ES-I3 (cell line): ENCODE measurements at regions not wholly inside any gene's neighbourhood (a gene's known extent, or its start where the extent isn't known, plus 50 kb on each side); places are given as distances from the start of the nearest gene placed in this dataset.

Source experiments
- H3K36me3 ChIP-seq: 2 replicates; pipeline ENCODE4 v1.6.1; 2013; ENCODE audit warnings: mild to moderate bottlenecking, low read length, control low read depth, moderate library complexity; ENCODE audit not compliant: insufficient read depth
- H3K4me1 ChIP-seq: 2 replicates; pipeline ENCODE4 v1.6.1; 2013; ENCODE audit warnings: mild to moderate bottlenecking, control low read depth, low read length; ENCODE audit not compliant: insufficient read depth
- H3K9ac ChIP-seq: 2 replicates; pipeline ENCODE4 v1.6.1; 2013; ENCODE audit warnings: low read depth, mild to moderate bottlenecking, low read length, moderate library complexity
- H3K9me3 ChIP-seq: 2 replicates; pipeline ENCODE4 v1.6.1; 2013; ENCODE audit warnings: mild to moderate bottlenecking, low read length, moderate library complexity; ENCODE audit not compliant: control insufficient read depth, insufficient read depth

DNA sequence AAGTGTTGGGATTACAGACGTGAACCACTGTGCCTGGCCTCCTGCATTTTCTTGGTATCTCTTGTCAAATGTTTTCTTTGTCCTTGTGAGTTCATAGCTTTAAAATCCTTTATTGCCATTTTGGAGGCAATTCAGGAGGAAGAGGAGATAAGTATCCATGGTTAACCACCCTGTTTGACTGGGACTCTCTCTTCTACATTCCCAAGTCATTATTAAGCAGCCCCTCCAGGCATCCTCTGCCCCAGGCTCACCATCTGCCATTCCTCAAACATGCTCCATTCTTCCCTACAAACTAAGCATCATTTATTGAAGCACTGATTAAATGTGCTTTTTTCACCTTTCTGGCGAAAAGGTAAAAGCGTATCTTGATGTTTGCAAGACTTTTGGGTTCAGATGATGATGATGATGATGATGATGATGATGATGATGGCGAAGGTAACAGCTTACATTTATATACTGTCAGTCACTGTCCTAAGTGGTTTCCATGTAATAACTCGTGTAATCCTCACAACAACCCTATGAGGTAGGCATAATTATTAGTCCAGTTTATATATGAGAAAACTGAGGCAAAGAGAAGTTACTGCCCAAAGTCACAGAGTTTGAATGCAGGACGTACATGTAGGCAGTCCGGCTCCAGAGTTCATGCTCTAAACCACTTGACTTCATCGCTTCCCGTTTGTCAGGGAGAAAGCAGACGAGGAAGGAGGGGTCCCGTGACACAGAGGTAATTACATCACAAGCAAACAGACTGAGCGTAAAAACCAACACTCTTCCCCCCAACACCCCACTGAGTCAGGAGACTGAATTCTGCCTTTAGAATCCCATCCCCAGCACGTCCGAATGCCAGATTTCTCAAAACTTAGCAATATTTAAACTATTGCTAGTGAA, 69.7 kb upstream of the ACKR3 start:
- Histone ChIP-seq H3K4me1 (no peaks in the 10 kb centered on the region), H3K36me3 (no peaks in the 10 kb centered on the region), H3K9me3 (no peaks in the 10 kb centered on the region), H3K9ac (no peak overlapping the region)

DNA sequence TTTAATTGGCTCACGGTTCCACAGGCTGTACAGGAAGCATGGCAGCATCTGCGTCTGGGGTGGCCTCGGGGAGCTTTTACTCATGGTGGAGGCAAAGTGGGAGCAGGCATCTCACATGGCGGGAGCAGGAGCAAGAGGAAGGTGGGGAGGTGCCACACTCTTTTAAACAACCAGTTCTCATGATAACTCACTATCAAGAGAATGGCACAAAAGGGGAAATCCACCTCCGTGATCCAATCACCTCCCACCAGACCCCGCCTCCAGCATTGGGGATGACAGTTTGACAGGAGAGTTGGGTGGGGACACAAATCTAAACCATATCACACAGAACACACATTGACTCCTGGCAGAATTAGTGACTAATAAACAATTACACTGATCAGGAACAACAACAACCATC, 68.6 kb upstream of the ACKR3 start:
- no peak overlapping the region for H3K9ac ChIP-seq
- H3K9me3 ChIP-seq = no peaks in the 10 kb centered on the region
- no peaks in the 10 kb centered on the region for H3K4me1 ChIP-seq
- H3K36me3 ChIP-seq = no peaks in the 10 kb centered on the region

DNA sequence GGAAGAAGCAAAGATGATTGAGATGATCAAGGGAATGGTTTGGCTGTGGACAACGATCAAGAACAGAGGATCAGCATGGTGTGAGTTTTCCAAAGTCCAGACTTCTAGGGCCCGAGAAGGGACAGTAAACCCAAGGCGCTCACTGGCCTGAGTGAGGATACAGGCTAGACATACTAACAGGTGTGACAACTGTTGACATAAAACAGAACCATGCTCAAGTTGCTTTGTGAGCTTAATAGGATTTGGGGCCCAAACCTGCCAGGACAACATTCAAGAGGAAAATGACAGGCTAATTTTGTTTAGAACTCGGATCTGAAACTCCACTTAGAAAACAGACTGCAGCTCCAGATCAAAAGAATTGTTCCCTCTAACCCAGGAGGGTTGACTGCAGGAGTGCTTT, 68.1 kb upstream of the ACKR3 start:
- Histone ChIP-seq H3K4me1 (no peaks in the 10 kb centered on the region), H3K9ac (no peak overlapping the region), H3K9me3 (no peaks in the 10 kb centered on the region), H3K36me3 (no peaks in the 10 kb centered on the region)

DNA sequence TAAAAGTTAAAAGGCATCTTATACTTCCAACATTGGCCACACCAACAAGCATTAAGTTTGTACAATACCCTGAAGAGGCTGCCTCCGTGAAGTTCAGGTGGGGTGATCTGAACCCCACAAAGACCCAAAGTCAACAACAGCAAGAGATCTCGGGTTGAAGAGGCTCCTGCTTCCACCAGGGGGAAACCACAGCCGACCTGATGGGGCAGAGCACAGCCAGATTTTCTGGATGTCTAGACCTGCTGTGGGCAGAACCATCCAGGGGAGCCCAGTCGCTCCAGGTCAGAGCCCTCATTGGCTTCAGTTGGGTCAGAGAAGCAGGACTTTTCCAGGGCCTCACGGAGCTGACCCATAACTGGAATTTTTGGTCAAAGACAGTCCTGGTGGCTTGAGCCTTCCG, 66.5 kb upstream of the ACKR3 start:
- no peaks in the 10 kb centered on the region for H3K9me3 ChIP-seq
- no peaks in the 10 kb centered on the region for H3K4me1 ChIP-seq
- H3K9ac ChIP-seq = no peak overlapping the region
- H3K36me3 ChIP-seq = no peaks in the 10 kb centered on the region

DNA sequence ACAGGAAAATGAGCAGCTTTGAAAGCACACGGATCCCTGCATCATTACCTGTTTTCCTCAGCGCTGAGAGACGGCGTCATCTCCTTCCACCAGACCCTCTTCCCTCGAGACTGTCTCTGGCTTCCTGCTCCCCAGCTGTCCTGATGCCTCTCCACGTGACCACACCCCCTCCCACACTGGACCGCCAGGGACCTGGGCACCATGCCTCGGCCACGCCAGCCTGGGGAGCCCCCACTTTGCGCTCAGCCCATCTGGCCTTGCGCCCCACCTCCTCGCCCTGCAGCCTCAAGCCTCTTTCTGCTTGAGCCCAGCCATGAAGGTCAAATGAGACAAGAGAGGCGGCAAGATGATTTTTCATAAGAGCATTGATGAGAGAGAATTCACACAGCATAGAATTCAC, 66.0 kb upstream of the ACKR3 start:
- Histone ChIP-seq H3K4me1 (no peaks in the 10 kb centered on the region), H3K36me3 (no peaks in the 10 kb centered on the region), H3K9ac (no peak overlapping the region), H3K9me3 (no peaks in the 10 kb centered on the region)

DNA sequence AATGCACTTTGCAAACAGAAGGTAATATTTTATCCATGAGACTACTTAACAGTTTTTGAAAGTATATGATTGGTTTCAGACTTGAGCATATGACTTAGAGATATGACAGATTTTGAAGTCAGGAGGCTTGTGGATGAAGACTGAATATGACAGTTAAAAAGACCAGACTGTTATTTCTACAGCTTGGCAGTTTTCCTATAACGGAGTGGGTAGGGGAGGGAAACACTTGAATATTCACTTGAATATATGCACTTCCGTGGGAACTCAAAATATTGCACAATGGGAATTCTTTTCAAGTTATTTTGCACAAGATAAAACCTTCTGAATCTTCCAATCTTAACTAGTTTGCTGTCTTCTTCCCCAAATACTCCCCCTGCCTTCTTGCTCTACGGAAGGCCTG, 64.6 kb upstream of the ACKR3 start:
- no peaks in the 10 kb centered on the region for H3K9me3 ChIP-seq
- H3K4me1 ChIP-seq = peaks cover under 1% of the 10 kb centered on the region; the same call in 1 of the 2 replicates
- no peaks in the 10 kb centered on the region for H3K36me3 ChIP-seq
- no peak overlapping the region for H3K9ac ChIP-seq

DNA sequence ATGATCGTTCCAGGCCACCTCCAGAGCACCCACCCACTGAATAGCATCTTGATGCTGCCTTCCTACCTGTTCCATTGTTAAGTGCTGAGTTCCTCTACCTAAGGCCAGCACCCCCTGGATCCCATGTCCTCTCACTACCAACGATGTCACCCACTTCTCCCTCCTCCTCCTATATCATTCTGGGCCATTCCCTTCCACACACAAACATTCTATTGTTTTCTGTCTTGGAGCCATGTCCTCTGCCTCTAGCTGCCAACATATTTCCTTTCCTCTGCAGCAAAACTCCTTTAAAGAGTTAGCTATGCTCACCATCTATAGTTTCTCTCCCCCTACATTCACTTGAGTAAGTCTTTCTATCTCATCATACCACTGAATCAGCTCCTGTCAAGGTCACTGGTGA, 64.0 kb upstream of the ACKR3 start:
- H3K36me3 ChIP-seq = no peaks in the 10 kb centered on the region
- no peaks in the 10 kb centered on the region for H3K9me3 ChIP-seq
- peaks cover 3% of the 10 kb centered on the region; the same call in 1 of the 2 replicates for H3K4me1 ChIP-seq
- H3K9ac ChIP-seq = no peak overlapping the region

DNA sequence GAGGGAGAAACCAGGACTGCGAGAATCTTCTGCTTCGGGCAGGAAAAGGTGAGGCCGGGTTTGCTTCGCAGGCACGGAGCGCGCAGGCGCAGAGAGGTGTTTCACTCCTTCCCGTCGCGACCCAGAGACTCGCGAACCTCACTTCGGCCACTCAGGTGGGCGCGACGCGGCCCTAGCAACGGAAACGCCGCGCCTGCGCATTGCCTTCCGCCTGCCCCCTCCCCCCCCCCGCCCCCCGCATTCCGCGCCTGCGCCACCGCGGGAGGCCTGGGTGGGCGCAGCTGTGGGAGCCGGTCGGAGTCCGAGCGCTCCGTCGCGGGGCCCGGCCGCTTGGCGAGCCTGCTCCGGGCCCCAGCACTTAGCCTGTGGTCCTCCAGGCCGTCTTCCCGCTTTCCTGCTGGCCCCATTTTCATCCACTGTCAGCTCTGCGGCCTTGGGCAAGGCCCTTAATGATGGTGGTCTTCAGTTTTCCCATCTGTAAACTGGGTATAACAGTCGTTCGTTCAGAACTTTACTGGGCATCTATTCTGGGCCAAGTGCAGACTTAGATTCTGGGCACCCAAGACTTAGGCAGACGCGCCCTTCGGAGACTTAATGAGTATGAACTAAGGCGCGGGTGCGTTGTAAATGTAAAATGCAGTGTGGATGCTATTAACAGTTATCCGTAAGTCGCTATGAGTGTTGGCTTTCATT, 62.1 kb upstream of the ACKR3 start:
- no peak overlapping the region for H3K9ac ChIP-seq

DNA sequence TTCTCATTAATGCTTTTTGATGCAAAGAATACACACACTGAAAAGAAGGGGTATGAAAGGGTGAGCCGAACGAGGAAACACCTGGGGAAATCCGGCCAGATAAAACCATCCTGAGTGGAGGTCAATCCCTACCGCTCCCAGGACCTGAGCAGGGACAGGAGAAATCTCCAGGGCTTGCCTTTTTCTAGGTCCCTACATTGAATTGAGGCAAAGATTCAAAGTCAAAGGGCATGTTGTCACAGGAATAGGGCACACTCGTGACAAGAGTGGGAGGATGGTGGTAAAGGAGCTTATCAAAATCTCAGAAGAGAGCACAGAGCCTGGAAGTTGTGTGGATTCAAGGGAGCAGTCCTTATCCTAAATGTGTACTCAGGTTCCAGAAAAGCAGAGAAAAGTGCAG, 61.2 kb upstream of the ACKR3 start:
- H3K4me1 ChIP-seq = peaks cover 3% of the 10 kb centered on the region; the same call in 1 of the 2 replicates
- H3K9ac ChIP-seq = no peak overlapping the region
- H3K9me3 ChIP-seq = no peaks in the 10 kb centered on the region
- H3K36me3 ChIP-seq = no peaks in the 10 kb centered on the region

More for the DNA sequence above, 62.1 kb upstream of the ACKR3 start:
- Histone ChIP-seq H3K9me3 (no peaks in the 10 kb centered on the region), H3K4me1 (peaks cover 3% of the 10 kb centered on the region; the same call in 1 of the 2 replicates), H3K36me3 (no peaks in the 10 kb centered on the region)

DNA sequence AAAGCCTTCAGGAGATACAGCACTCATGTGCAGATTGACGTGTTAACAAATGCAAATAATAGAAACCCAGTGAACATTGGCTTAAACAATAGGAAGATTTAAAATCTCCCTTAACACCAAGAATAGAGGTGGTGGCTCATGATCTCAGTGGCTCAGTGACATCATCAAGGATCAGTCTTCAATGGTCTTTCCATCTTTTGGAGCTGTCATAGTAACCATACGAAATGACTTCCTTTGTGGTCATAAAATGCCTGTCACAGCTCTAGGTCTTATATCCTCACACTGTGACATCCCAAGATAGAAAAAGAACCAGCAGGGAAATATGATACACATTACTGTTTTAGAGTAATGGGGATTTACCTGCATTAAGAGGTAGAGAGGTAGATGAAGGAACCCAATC, 59.6 kb upstream of the ACKR3 start:
- H3K9ac ChIP-seq = no peak overlapping the region
- no peaks in the 10 kb centered on the region for H3K36me3 ChIP-seq
- peaks cover 3% of the 10 kb centered on the region; the same call in 1 of the 2 replicates for H3K4me1 ChIP-seq
- no peaks in the 10 kb centered on the region for H3K9me3 ChIP-seq

DNA sequence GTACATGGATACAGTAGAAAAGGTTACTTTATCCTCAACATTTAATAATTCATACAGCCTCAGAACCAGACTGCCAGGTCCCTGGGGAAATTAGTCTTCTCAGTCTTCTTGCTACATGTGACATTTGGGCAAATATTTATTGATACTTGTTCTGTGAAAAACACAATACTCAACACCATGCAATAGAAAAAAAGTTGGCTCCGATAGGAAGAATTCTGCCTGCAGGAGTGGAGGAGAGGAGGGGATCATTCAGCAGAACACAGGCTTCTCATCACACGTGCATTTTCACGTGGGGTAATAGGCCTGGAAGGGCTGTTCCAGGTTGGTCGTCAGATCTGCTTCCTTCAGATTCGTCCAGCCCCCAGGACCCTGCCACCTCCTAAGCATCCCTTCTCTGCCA, 58.4 kb upstream of the ACKR3 start:
- Histone ChIP-seq H3K4me1 (peaks cover 3% of the 10 kb centered on the region; the same call in 1 of the 2 replicates), H3K36me3 (no peaks in the 10 kb centered on the region), H3K9me3 (no peaks in the 10 kb centered on the region), H3K9ac (no peak overlapping the region)

DNA sequence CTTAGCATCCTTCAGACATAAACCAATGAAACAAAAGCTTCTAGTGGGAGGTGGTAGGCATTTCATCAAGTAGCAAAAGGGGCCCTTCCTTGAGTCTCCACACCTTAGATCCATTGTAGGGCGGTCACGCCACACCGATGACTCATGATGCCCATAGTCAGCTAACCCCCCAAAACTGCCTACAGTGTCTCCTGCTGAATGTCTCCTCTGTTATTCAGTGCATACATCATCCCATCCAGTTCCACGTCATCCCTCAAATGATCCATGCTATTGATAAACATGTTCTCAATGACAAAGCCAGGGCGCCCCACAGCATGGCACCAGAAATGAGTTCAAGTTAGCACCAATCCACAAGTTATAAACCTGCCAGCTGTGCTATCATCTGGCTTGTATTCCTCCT, 57.4 kb upstream of the ACKR3 start:
- H3K9ac ChIP-seq = no peak overlapping the region
- no peaks in the 10 kb centered on the region for H3K9me3 ChIP-seq
- H3K36me3 ChIP-seq = no peaks in the 10 kb centered on the region
- peaks cover 3% of the 10 kb centered on the region; the same call in 1 of the 2 replicates for H3K4me1 ChIP-seq

DNA sequence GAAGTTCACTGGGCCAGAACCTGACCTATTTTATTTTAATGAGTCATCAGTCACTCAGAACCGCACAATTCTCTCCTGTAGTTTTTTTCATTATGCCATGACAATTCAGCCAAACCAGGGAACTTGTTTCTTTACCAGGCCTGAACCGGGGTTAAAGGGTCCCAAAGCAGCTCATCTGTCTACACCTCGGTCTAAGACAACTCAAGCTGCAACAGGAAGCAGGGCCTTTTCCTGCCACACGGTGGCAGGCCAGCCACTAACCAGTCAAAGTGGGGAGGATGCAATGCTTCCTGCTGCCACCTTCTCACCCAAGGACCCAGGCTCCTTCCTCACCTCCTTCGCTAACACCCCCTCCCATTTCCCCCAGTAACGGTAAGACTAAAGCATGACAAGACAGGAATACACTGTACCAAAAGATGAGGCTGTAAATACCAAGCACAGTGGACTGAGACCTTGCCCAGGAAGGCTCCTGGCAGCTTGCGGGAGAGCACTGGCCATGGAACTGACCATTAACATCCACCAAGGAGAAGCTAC, 56.7 kb upstream of the ACKR3 start:
- Histone ChIP-seq H3K9ac (no peak overlapping the region), H3K4me1 (peaks cover 3% of the 10 kb centered on the region; the same call in 1 of the 2 replicates), H3K9me3 (no peaks in the 10 kb centered on the region), H3K36me3 (no peaks in the 10 kb centered on the region)

DNA sequence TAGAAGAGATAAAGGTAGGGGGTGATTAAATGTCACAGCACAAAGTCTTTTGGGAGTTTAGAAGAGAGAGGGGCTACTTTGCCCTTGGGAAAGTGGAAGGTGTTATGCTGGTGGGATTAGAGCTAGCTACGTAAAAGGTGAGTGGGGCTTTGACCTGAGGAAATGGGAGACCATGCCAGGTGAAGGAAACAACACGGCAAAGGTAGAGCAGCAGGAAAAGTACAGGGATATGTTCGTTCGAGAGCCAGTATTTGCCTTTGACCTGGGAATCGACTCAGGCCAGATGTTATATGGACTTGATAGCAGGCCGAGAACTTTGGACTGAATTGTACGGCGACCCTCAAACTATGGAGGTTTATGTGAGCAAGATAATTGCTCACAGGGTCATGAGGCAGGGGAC, 55.7 kb upstream of the ACKR3 start:
- H3K9me3 ChIP-seq = no peaks in the 10 kb centered on the region
- H3K36me3 ChIP-seq = no peaks in the 10 kb centered on the region
- peaks cover 3% of the 10 kb centered on the region; the same call in 1 of the 2 replicates for H3K4me1 ChIP-seq
- H3K9ac ChIP-seq = no peak overlapping the region

DNA sequence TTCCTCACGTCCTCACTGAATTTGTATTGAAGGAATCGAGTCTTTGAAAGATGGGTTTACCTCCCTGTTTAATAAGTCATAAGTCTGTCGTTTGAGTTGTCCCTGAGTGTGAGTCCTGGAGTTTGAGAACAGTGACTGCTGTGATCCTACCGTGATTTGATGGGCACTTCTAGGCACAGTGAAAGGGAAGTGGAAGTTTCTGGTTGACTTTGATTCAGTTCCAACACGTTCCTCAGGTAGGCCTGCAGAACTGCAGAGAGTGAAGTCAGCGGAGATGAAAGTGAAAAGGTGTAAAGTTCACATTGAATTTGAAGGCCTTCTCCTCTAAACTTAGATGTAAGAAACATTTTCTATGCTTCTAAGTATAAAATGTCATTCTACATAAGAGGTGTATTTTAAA, 52.9 kb upstream of the ACKR3 start:
- Histone ChIP-seq H3K9ac (no peak overlapping the region), H3K36me3 (no peaks in the 10 kb centered on the region), H3K4me1 (no peaks in the 10 kb centered on the region), H3K9me3 (no peaks in the 10 kb centered on the region)
